ENCODE measurements at regions not wholly inside any gene's neighbourhood (a gene's known extent, or its start where the extent isn't known, plus 50 kb on each side); places are given as distances from the start of the nearest gene placed in this dataset.

DNA sequence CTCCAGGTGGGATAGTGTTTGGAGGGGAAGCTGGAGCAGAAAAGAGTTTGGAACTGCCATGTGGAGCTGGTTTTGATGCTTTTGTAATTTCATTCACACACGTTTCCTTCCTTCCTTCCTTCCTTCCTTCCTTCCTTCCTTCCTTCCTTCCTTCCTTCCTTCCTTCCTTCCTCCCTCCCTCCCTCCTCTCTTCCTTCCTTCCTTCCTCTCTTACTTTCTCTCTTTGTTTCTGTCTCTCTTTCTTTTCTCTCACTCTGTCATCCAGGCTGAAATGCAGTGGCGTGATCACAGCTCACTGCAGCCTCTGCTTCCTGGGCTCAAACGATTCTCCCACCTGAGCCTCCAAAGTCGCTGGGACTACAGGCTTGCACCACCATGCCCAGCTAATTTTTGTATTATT lies 168.0 kb upstream of the ARID2 start:
- ATAC-seq (no peak), DNase-seq (no peak)
- H3K27ac Mint-ChIP-seq, result no peak overlapping the region
- no peaks in the 10 kb centered on the region for H3K4me1 Mint-ChIP-seq
- no peaks in the 10 kb centered on the region for H3K36me3 Mint-ChIP-seq
- H3K9me3 Mint-ChIP-seq (ENCODE audit: low read depth), result no peaks in the 10 kb centered on the region
- no peak overlapping the region for H3K4me3 Mint-ChIP-seq
- peaks cover 9% of the 10 kb centered on the region for H3K27me3 Mint-ChIP-seq
- CTCF ChIA-PET, result no interaction called here

DNA sequence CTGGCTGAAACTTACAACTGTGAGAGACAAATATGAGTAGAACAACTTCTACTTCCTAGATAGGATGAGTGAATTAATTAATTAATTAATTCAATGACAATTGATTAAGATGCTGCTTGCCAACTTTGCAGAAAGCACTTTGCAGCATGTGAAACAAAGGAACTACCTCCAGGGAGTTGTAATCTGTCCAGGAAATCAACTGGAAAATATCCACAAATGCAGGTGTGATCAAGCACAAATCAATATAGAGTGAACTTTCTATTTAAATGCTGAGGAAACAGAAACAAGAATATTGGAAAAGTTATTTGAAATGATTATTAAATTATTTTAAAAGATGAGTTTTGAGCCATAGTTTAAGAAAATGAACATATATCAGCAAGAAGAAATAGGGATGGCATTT lies 163.9 kb upstream of the ARID2 start:
- peaks cover 9% of the 10 kb centered on the region for H3K27me3 Mint-ChIP-seq
- no peak overlapping the region for H3K27ac Mint-ChIP-seq
- H3K4me1 Mint-ChIP-seq, result no peaks in the 10 kb centered on the region
- DNase-seq (no peak), ATAC-seq (no peak)
- CTCF ChIA-PET, result no interaction called here
- H3K4me3 Mint-ChIP-seq, result no peak overlapping the region
- no peaks in the 10 kb centered on the region for H3K9me3 Mint-ChIP-seq (ENCODE audit: low read depth)
- H3K36me3 Mint-ChIP-seq, result no peaks in the 10 kb centered on the region

DNA sequence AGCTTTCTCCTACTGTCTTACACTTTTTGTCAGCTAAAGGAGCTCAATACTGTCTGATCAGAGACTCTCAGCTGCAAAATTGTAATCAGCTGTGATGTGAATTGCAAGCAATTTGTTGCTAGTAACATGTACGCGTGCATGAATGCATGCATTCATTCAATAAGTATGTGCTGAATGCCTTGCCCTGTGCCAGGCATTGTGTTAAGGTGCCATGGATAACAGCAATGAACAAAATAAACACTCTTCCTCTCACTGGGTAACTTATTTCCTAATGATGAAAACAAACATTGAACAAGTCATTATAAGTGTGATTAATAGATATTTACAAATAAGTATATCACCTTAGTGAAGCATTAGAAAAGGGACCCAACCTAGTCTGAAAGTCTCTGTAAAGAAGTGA lies 163.2 kb upstream of the ARID2 start:
- Mint-ChIP-seq H3K4me3 (no peak overlapping the region), H3K27ac (no peak overlapping the region), H3K4me1 (no peaks in the 10 kb centered on the region), H3K9me3 (ENCODE audit: low read depth) (no peaks in the 10 kb centered on the region), H3K27me3 (peaks cover 6% of the 10 kb centered on the region), H3K36me3 (no peaks in the 10 kb centered on the region)
- ATAC-seq (no peak), DNase-seq (no peak)
- CTCF ChIA-PET, result interaction anchor here (2.3 kb wide), 1 partner anchor 22 kb away, joined by 9 read pairs; no protein-coding TSS in a partner anchor

DNA sequence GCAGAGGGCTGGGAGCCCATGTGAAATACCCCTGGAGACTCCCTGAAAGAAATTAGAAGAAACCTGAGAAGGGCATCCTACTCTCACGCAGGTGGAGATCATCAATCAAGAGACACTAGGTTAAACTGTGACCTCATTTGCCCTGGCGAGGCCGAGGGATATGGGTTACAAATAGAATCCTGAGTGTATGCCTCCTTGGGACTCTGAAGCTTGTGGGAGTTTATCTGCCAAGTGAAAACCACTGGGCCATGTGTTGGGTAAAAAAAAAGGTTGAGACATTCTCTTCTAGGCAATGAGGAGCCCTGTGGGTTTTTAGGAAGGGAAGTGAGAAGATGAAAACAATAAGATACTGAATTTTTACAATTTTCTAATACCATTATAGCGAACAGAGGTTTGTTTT lies 160.7 kb upstream of the ARID2 start:
- Mint-ChIP-seq H3K36me3 (no peaks in the 10 kb centered on the region), H3K9me3 (ENCODE audit: low read depth) (no peaks in the 10 kb centered on the region), H3K4me1 (no peaks in the 10 kb centered on the region), H3K27ac (no peak overlapping the region), H3K27me3 (peaks cover 3% of the 10 kb centered on the region), H3K4me3 (no peak overlapping the region)
- DNase-seq, result no peak
- ATAC-seq, result no peak
- CTCF ChIA-PET, result no interaction called here

DNA sequence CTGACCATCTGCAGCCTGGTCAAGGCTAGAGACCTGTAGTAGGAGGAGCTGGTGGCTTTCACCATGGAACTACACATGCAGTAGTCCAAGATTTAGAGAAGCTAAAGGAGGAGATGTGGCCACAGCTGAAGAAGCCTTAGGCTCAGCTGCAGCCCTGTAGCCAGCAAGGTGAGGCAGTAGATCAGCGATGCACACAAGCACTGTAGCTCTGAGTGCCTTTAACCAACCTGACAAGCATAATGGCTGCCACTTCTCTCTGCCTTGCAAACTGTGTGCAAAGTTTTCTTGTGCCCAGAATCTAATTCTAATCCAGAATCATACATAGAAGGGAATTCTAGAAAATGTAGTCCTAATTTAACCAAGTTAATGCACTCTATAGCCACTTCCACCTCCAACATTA lies 159.0 kb upstream of the ARID2 start:
- Mint-ChIP-seq H3K4me3 (no peak overlapping the region), H3K27me3 (peaks cover 5% of the 10 kb centered on the region), H3K27ac (no peak overlapping the region), H3K9me3 (ENCODE audit: low read depth) (no peaks in the 10 kb centered on the region), H3K36me3 (no peaks in the 10 kb centered on the region), H3K4me1 (no peaks in the 10 kb centered on the region)
- DNase-seq (no peak), ATAC-seq (no peak)
- CTCF ChIA-PET, result interaction anchor here (1.0 kb wide), 1 partner anchor 175 kb away, joined by 3 read pairs; no protein-coding TSS in a partner anchor

DNA sequence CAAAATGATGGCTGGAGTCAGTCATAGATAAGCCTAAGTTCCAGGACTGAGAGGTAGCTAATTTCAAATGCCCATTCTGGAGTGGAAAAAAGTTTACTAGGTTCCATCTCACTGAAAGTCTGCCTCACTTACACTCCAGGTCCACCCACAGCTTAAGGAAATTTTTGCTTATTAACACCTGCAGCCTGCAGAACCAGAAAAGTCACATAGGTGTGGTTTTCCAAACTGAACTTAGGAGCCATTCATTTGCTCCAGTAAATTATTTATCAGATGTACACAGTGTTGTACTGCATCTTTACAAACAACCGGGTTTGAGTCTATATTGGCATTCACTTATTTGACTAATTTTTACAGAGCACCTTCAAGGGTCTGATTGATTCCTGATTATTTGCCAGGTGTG lies 157.4 kb upstream of the ARID2 start:
- Mint-ChIP-seq H3K4me3 (no peak overlapping the region), H3K9me3 (ENCODE audit: low read depth) (no peaks in the 10 kb centered on the region), H3K36me3 (no peaks in the 10 kb centered on the region), H3K27ac (no peak overlapping the region), H3K4me1 (peaks cover 2% of the 10 kb centered on the region), H3K27me3 (peaks cover 3% of the 10 kb centered on the region)
- CTCF ChIA-PET, result interaction anchor here (1.0 kb wide), 1 partner anchor 28 kb away, joined by 3 read pairs; no protein-coding TSS in a partner anchor
- ATAC-seq (no peak), DNase-seq (no peak)

DNA sequence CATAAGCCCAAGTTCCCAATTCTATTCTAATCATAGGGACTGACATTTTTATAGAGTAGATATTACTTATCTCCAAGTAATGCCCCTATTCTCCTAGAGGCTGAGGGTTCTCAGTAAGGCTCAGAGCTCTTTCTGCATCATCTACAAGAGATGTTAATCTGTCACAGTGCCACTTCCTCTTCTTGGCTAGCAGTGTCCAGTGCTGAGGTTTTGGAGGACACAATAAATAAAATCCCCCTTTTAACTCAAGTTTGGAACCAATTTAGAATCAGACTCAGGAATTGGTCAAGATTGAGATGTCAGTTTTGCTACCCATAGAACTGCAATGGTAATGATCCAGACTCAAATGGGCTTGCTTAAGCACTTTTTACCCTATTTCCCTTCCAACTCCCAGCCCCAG lies 154.1 kb upstream of the ARID2 start:
- CTCF ChIA-PET, result no interaction called here
- no peaks in the 10 kb centered on the region for H3K36me3 Mint-ChIP-seq
- no peaks in the 10 kb centered on the region for H3K9me3 Mint-ChIP-seq (ENCODE audit: low read depth)
- no peak for ATAC-seq
- no peak for DNase-seq
- H3K4me1 Mint-ChIP-seq, result peaks cover 9% of the 10 kb centered on the region
- H3K4me3 Mint-ChIP-seq, result no peak overlapping the region
- H3K27me3 Mint-ChIP-seq, result peaks cover 3% of the 10 kb centered on the region
- H3K27ac Mint-ChIP-seq, result no peak overlapping the region

DNA sequence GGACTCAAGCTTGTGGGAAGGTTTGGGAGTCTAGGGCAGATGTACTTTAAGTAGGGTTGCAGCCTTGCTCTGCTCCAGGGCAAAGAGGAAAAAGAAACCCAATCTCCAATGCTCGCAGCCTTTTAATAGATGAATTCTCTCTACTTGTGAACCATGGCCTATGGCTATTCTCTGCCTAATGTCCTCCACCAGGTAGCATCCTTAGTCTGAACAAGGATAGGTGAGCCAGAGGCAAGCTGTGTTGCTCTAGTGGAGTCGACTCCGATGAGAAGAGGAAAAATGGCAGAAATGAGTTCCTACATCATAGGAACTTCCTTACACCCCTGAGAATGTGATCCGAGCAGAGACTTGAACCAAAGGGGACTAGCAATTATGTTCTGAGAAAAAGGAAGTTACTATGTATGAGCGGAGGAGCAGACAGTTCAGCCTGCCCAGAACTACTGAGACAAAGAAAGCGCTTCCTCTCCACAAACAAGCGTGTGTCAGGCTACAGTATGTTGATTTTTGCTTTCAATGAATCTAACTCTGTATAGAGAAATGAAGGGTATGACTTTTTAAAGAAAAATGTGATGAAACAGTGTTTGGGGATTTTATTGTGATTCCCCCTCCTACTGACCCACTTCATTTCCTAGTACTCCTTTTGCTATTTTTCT lies 153.6 kb upstream of the ARID2 start:
- Mint-ChIP-seq H3K27ac (no peak overlapping the region), H3K27me3 (peaks cover 3% of the 10 kb centered on the region), H3K36me3 (no peaks in the 10 kb centered on the region), H3K4me1 (peaks cover 9% of the 10 kb centered on the region), H3K4me3 (no peak overlapping the region), H3K9me3 (ENCODE audit: low read depth) (no peaks in the 10 kb centered on the region)
- ATAC-seq (no peak), DNase-seq (no peak)
- CTCF ChIA-PET, result no interaction called here

DNA sequence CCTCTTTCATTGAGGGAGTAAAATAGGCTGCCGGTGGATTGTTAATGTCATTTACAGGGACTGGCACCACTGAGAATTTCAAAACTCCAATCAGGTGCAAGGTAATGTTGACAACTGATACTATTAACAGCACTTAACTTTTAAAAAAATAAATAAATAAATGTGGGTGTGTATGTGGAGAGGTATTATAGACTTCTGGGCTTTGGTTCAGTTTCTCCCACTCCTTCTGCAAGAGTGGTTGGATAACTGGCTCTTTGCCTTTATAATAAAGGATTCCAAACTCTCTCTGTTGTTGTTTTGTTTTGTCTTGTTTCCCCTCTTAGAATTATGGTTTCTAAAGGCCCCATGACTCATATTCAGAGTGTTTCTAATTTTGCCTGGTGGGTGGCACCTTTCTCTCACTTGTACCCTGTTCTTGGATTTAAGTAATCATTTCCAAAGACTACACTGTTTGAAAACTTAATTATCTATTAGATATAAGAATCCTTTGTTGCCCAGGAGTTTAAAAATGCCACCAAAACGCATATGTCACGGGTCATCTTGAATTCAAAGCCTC lies 151.6 kb upstream of the ARID2 start:
- ATAC-seq (no peak), DNase-seq (no peak)
- CTCF ChIA-PET, result no interaction called here
- Mint-ChIP-seq H3K4me3 (no peak overlapping the region), H3K27ac (no peak overlapping the region), H3K27me3 (peaks cover 3% of the 10 kb centered on the region), H3K9me3 (ENCODE audit: low read depth) (peaks cover 3% of the 10 kb centered on the region), H3K4me1 (peaks cover 9% of the 10 kb centered on the region), H3K36me3 (no peaks in the 10 kb centered on the region)

DNA sequence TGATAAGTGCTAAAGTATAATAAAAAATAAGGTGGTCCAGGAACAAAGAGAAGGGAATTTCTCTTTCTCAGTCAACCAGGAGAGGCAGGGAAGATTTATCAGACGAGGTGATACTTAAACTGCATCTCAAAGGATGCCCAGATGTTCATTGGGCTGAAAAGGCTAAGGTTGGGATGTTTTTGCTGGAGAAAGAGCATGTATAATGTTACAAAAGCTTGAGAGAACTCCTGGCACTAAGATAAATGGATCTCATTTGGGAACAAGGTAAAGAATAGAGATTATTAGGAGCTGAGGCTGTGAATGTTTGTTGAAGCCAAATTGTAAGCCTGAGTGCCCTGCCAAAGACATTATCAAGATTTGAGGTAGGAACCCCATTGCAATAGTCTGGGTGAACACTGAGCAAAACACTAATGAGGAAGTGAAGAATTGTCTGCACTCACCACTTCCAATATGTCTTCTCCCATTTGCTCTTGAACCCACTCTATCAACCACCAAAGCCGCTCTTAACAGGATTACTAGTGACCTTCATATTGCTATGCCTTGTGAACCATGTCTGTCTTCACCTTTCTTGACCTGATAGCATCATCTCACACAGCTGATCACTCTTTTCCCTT lies 149.0 kb upstream of the ARID2 start:
- Mint-ChIP-seq H3K4me1 (peaks cover 9% of the 10 kb centered on the region), H3K4me3 (no peak overlapping the region), H3K27ac (no peak overlapping the region), H3K27me3 (no peaks in the 10 kb centered on the region), H3K9me3 (ENCODE audit: low read depth) (peaks cover 3% of the 10 kb centered on the region), H3K36me3 (no peaks in the 10 kb centered on the region)
- CTCF ChIA-PET, result no interaction called here
- ATAC-seq, result no peak
- no peak for DNase-seq

DNA sequence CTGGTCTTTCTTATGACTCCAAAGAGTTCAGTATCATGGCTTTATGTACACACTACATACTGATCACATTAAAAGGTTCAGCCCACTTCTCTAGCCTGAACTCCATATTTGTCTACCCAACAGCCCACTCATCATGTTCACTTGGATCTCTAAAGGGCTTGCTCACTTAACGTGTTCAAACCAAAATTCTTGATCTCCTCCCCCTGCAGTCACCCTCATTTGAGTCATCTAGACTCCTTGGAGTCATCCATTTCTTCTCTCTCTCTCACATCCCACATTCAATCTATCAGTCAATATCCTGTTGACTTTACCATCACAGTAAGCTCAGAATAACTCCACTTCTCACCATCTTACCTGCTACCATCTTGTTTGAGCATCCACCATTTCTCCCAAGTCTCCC lies 148.4 kb upstream of the ARID2 start:
- no peaks in the 10 kb centered on the region for H3K36me3 Mint-ChIP-seq
- CTCF ChIA-PET, result no interaction called here
- H3K4me3 Mint-ChIP-seq, result no peak overlapping the region
- H3K27me3 Mint-ChIP-seq, result no peaks in the 10 kb centered on the region
- H3K27ac Mint-ChIP-seq, result no peak overlapping the region
- H3K9me3 Mint-ChIP-seq (ENCODE audit: low read depth), result peaks cover 3% of the 10 kb centered on the region
- ATAC-seq (no peak), DNase-seq (no peak)
- peaks cover 7% of the 10 kb centered on the region for H3K4me1 Mint-ChIP-seq

DNA sequence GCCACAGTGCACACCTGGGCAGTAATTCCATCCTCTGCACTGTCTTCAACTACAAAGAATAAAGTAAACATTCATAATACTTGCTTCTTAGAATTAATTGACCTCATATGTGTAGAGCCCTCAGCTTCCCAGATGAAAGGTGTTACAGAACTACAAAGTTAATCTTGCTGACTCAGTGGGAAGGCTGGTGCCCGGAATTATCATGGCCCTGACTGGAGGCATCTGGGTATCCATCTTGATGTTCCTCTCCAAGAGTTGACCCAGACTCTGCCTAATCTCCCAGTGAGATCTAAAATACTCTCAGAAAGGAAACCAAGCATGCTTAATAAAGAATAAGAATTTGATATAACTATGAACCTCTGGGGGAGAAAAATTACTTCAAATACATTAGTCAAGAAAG lies 147.0 kb upstream of the ARID2 start:
- Mint-ChIP-seq H3K4me1 (peaks cover 3% of the 10 kb centered on the region), H3K9me3 (ENCODE audit: low read depth) (peaks cover 3% of the 10 kb centered on the region), H3K4me3 (no peak overlapping the region), H3K27me3 (no peaks in the 10 kb centered on the region), H3K27ac (no peak overlapping the region), H3K36me3 (no peaks in the 10 kb centered on the region)
- no peak for DNase-seq
- CTCF ChIA-PET, result interaction anchor here (1.0 kb wide), 1 partner anchor 39 kb away, joined by 3 read pairs; no protein-coding TSS in a partner anchor
- no peak for ATAC-seq

DNA sequence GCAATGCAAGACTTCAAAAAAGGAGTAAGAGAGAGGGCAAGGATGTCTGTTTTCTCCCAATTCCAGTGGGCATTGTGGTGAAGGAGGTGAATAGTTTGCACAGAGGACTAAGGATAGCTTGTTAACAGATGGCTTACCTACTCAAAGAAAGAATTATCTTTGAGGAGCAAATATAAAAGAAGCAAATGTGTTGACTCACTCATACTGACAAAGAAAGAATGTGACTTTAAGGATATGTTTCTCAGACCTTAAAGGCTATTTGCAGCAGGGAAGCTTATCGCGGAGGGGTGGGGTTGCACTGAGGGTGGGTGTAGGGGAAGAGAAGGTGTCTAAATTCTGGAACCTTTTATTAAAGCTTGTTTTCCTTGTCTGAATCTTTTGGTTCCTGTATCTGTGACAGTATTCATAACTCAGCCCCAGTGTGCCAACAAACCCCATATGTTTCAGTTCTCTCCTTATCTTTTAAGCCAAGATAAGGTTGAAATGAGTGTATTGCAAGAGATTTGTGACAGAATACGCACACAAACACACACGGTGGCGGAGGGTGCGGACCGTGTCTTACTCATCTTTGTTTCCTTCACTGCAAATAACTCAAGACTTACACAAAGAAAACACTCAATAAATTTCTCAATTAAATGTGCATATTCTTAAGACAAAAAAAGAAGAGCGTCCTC lies 146.4 kb upstream of the ARID2 start:
- CTCF ChIA-PET, result interaction anchor here (1.0 kb wide), 1 partner anchor 39 kb away, joined by 3 read pairs; no protein-coding TSS in a partner anchor
- no peak for DNase-seq
- H3K27ac Mint-ChIP-seq, result no peak overlapping the region
- H3K9me3 Mint-ChIP-seq (ENCODE audit: low read depth), result peaks cover 3% of the 10 kb centered on the region
- ATAC-seq, result no peak
- H3K4me3 Mint-ChIP-seq, result no peak overlapping the region
- H3K27me3 Mint-ChIP-seq, result no peaks in the 10 kb centered on the region
- no peaks in the 10 kb centered on the region for H3K36me3 Mint-ChIP-seq
- H3K4me1 Mint-ChIP-seq, result no peaks in the 10 kb centered on the region

DNA sequence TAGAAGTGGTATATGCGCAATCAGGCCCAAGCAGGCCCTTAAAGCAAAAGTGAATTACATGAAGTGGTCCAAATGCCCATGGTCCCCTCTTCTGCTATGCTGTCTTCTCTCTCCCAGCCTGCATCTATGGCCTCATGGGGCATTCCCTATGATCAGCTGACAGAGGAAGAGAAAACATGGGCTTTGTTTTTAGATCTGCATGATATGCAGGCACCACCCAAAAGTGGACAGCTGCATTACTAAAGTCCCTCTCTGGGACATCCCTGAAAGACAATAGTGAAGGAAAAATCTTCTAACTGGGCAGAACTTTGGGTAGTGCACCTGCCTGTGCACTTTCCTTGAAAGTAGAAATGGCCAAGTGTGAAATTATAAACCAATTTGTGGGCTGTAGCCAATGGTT lies 145.2 kb upstream of the ARID2 start:
- ATAC-seq (no peak), DNase-seq (no peak)
- no peak overlapping the region for H3K27ac Mint-ChIP-seq
- CTCF ChIA-PET, result no interaction called here
- H3K27me3 Mint-ChIP-seq, result no peaks in the 10 kb centered on the region
- H3K4me3 Mint-ChIP-seq, result no peak overlapping the region
- no peaks in the 10 kb centered on the region for H3K4me1 Mint-ChIP-seq
- peaks cover 3% of the 10 kb centered on the region for H3K9me3 Mint-ChIP-seq (ENCODE audit: low read depth)
- no peaks in the 10 kb centered on the region for H3K36me3 Mint-ChIP-seq
